SK-N-SH treated with all-trans-retinoic acid at 6 μM for 48 hours (cell line): ENCODE measurements at regions not wholly inside any gene's neighbourhood (a gene's known extent, or its start where the extent isn't known, plus 50 kb on each side); places are given as distances from the start of the nearest gene placed in this dataset.

ENCODE experiments used
- ATAC-seq: fragments of 200-7000 bp; cut with Tn5 transposase; 3 replicates; pipeline ENCODE4 v1.9.1; 2020; ENCODE audit warnings: mild to moderate bottlenecking, moderate library complexity
- ARNTL ChIP-seq: fragments of 450-650 bp; formaldehyde crosslinking; IDR thresholded peaks from 2 replicates; pipeline ENCODE4 v1.5.0; 2020; ENCODE audit warnings: low read depth, mild to moderate bottlenecking, moderate library complexity, borderline replicate concordance
- BACH2 ChIP-seq: fragments of 250-450 bp; sonication (Bioruptor Pico); IDR thresholded peaks from 2 replicates; pipeline ENCODE4 v1.9.0; 2021; ENCODE audit warnings: mild to moderate bottlenecking, borderline replicate concordance
- CSDC2 ChIP-seq: fragments of 250-450 bp; sonication (Bioruptor Pico); IDR thresholded peaks from 2 replicates; pipeline ENCODE4 v1.5.0; 2020; ENCODE audit warnings: mild to moderate bottlenecking, moderate library complexity
- ESRRG ChIP-seq: fragments of 250-450 bp; sonication (Bioruptor Pico); IDR thresholded peaks from 2 replicates; pipeline ENCODE4 v1.6.1; 2021; ENCODE audit warnings: mild to moderate bottlenecking
- GLIS3 ChIP-seq: fragments of 250-450 bp; sonication (Bioruptor Pico); IDR thresholded peaks from 2 replicates; pipeline ENCODE4 v1.5.0; 2020; ENCODE audit warnings: mild to moderate bottlenecking, moderate library complexity
- ISL1 ChIP-seq: fragments of 250-450 bp; sonication (Bioruptor Pico); IDR thresholded peaks from 2 replicates; pipeline ENCODE4 v2.1.2; 2022; ENCODE audit warnings: mild to moderate bottlenecking, moderate library complexity
- OSR1 ChIP-seq: fragments of 250-450 bp; sonication (Bioruptor Pico); IDR thresholded peaks from 2 replicates; pipeline ENCODE4 v1.8.0; 2022; ENCODE audit warnings: moderate library complexity, mild to moderate bottlenecking, inconsistent platforms
- PPARA ChIP-seq: fragments of 250-450 bp; sonication (Bioruptor Pico); IDR thresholded peaks from 2 replicates; pipeline ENCODE4 v1.5.0; 2020; ENCODE audit warnings: mild to moderate bottlenecking, borderline replicate concordance
- RARB ChIP-seq: fragments of 250-450 bp; sonication (Bioruptor Pico); IDR thresholded peaks from 2 replicates; pipeline ENCODE4 v1.8.0; 2021; ENCODE audit warnings: mild to moderate bottlenecking, moderate library complexity
- SNAI2 ChIP-seq: fragments of 250-450 bp; sonication (Bioruptor Pico); IDR thresholded peaks from 2 replicates; pipeline ENCODE4 v1.5.0; 2020; ENCODE audit warnings: mild to moderate bottlenecking, moderate library complexity
- TCF4 ChIP-seq: fragments of 250-450 bp; sonication (Bioruptor Pico); IDR thresholded peaks from 2 replicates; pipeline ENCODE4 v1.8.0; 2021; ENCODE audit warnings: mild to moderate bottlenecking, moderate library complexity, borderline replicate concordance
- TOX ChIP-seq: fragments of 250-450 bp; sonication (Bioruptor Pico); IDR thresholded peaks from 2 replicates; pipeline ENCODE4 v1.8.0; 2021; ENCODE audit warnings: mild to moderate bottlenecking, moderate library complexity, borderline replicate concordance
- ZC3H10 ChIP-seq: fragments of 250-450 bp; sonication (Bioruptor Pico); IDR thresholded peaks from 2 replicates; pipeline ENCODE4 v1.5.1; 2021; ENCODE audit warnings: mild to moderate bottlenecking, moderate library complexity
- ZFP3 ChIP-seq: fragments of 250-450 bp; sonication (Bioruptor Pico); IDR thresholded peaks from 2 replicates; pipeline ENCODE4 v1.5.0; 2020; ENCODE audit warnings: mild to moderate bottlenecking, moderate library complexity
- ZFP30 ChIP-seq: fragments of 450-650 bp; formaldehyde crosslinking; IDR thresholded peaks from 2 replicates; pipeline ENCODE4 v1.5.0; 2022; ENCODE audit warnings: mild to moderate bottlenecking, moderate library complexity
- ZNF565 ChIP-seq: fragments of 450-650 bp; formaldehyde crosslinking; conservative IDR thresholded peaks from 2 replicates; pipeline ENCODE4 v1.5.0; 2020; ENCODE audit warnings: low read depth, mild to moderate bottlenecking, moderate library complexity
- ZNF70 ChIP-seq: fragments of 450-650 bp; formaldehyde crosslinking; IDR thresholded peaks from 2 replicates; pipeline ENCODE4 v1.5.0; 2020; ENCODE audit warnings: mild to moderate bottlenecking, moderate library complexity
- ZNF8 ChIP-seq: fragments of 450-650 bp; formaldehyde crosslinking; IDR thresholded peaks from 2 replicates; pipeline ENCODE4 v1.5.0; 2020; ENCODE audit warnings: mild to moderate bottlenecking, moderate library complexity
- TF ChIP-seq, protein P1 (sequence below): fragments of 250-450 bp; sonication (Bioruptor Pico); IDR thresholded peaks from 2 replicates; pipeline ENCODE4 v1.5.0; 2020; ENCODE audit warnings: mild to moderate bottlenecking, moderate library complexity
- TF ChIP-seq, protein P2 (sequence below): fragments of 250-450 bp; sonication (Bioruptor Pico); IDR thresholded peaks from 2 replicates; pipeline ENCODE4 v1.8.0; 2020; ENCODE audit warnings: mild to moderate bottlenecking, moderate library complexity, borderline replicate concordance
- TF ChIP-seq, protein P3 (sequence below): fragments of 250-450 bp; sonication (Bioruptor Pico); IDR thresholded peaks from 2 replicates; pipeline ENCODE4 v1.5.1; 2021; ENCODE audit warnings: mild to moderate bottlenecking, moderate library complexity

DNA sequence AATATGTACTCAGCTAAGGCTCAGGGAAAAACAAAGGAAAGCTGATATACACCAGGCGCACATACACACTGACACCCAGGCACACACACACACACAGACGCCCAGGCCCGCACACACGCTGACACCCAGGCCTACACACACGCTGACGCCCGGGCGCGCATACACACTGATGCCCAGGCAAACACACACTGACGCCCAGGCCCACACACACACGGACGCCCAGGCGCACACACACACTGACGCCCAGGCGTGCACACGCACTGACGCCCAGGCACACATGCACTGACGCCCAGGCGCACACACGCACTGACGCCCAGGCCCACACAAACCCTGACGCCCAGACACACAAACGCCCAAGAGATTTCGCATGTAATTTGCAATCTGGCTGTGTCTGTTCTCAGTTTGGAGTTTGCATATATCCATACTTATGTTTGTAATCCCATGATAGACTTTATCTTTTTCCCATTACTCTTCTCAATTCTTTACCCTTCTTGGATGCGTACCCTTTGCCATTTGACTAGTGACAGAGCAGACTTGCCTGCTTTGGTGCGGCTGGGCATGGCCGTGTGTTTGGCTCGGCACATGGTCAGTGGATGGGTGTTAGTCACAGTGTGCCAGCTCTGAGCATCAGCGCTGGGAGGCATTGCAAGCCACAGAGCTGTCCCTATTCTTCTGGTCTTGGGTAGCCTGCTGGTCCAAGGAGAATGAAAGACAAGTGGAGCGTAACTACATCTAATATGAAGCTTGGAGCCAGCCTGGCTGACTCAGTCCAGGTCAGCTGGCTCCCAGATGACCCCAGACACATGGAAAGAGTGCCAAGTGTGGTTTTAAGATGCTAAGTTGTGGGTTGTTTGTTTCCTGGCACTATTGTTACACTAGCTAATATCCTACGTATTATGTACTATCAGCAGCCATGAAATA lies 632.4 kb upstream of the ZFP42 start:
- no peak for ATAC-seq
- TF ChIP-seq, protein P1, sequence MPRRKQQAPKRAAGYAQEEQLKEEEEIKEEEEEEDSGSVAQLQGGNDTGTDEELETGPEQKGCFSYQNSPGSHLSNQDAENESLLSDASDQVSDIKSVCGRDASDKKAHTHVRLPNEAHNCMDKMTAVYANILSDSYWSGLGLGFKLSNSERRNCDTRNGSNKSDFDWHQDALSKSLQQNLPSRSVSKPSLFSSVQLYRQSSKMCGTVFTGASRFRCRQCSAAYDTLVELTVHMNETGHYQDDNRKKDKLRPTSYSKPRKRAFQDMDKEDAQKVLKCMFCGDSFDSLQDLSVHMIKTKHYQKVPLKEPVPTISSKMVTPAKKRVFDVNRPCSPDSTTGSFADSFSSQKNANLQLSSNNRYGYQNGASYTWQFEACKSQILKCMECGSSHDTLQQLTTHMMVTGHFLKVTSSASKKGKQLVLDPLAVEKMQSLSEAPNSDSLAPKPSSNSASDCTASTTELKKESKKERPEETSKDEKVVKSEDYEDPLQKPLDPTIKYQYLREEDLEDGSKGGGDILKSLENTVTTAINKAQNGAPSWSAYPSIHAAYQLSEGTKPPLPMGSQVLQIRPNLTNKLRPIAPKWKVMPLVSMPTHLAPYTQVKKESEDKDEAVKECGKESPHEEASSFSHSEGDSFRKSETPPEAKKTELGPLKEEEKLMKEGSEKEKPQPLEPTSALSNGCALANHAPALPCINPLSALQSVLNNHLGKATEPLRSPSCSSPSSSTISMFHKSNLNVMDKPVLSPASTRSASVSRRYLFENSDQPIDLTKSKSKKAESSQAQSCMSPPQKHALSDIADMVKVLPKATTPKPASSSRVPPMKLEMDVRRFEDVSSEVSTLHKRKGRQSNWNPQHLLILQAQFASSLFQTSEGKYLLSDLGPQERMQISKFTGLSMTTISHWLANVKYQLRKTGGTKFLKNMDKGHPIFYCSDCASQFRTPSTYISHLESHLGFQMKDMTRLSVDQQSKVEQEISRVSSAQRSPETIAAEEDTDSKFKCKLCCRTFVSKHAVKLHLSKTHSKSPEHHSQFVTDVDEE (CRISPR knock-in tag): no peak
- TF ChIP-seq PPARA (CRISPR knock-in tag) (no peak), ESRRG (CRISPR knock-in tag) (no peak), GLIS3 (no peak), CSDC2 (CRISPR knock-in tag) (no peak), ZNF70 (CRISPR knock-in tag) (no peak), TOX (CRISPR knock-in tag) (no peak), ARNTL (CRISPR knock-in tag) (no peak), ZFP3 (CRISPR knock-in tag) (no peak)

DNA sequence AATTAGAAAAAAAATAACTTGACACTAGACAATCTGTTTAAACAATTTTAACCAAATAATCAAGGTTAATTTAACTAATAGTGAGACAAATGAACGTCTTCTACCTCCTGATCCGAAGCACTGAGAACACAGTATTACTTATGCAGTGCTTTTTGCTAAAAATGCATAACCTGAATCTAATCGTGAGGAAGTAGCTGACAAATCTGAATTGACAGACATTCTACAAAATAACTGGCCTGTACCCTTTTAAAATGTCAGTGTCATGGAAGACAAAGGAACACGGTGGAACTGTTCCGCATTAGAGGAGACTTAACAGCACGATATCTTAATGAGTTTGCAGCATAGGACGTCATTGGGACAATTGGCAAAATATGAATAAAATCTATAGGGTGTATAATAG lies 631.2 kb upstream of the ZFP42 start:
- TF ChIP-seq ESRRG (CRISPR knock-in tag) (no peak), CSDC2 (CRISPR knock-in tag) (no peak), PPARA (CRISPR knock-in tag) (no peak), RARB (CRISPR knock-in tag) (no peak), SNAI2 (CRISPR knock-in tag) (no peak), TOX (CRISPR knock-in tag) (no peak), OSR1 (CRISPR knock-in tag) (no peak), ZNF70 (CRISPR knock-in tag) (no peak), ISL1 (no peak)
- TF ChIP-seq, protein P1 (CRISPR knock-in tag): no peak
- TF ChIP-seq, protein P2, sequence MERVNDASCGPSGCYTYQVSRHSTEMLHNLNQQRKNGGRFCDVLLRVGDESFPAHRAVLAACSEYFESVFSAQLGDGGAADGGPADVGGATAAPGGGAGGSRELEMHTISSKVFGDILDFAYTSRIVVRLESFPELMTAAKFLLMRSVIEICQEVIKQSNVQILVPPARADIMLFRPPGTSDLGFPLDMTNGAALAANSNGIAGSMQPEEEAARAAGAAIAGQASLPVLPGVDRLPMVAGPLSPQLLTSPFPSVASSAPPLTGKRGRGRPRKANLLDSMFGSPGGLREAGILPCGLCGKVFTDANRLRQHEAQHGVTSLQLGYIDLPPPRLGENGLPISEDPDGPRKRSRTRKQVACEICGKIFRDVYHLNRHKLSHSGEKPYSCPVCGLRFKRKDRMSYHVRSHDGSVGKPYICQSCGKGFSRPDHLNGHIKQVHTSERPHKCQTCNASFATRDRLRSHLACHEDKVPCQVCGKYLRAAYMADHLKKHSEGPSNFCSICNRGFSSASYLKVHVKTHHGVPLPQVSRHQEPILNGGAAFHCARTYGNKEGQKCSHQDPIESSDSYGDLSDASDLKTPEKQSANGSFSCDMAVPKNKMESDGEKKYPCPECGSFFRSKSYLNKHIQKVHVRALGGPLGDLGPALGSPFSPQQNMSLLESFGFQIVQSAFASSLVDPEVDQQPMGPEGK (CRISPR knock-in tag): no peak
- ATAC-seq: no peak

DNA sequence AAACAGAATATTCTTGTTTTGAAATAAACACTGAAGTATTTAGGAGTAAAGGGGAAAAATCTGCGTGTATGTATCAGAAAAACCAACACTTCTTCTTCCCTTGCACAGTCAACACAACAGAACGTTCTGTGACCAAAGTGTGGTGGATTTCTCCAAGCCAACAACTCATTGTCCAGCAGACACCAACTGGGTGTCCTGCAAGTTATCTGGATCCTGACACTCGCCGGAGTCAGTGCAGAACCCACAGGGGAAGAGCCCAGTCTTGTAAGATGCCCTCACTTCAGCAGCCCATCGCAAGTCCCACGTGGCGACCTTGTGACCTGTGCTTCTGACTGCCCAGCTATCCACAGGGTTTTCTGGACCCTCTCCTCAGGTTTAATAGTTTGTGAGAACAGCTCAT lies 630.7 kb upstream of the ZFP42 start:
- no peak for TF ChIP-seq OSR1 (CRISPR knock-in tag)
- TF ChIP-seq, protein P3, sequence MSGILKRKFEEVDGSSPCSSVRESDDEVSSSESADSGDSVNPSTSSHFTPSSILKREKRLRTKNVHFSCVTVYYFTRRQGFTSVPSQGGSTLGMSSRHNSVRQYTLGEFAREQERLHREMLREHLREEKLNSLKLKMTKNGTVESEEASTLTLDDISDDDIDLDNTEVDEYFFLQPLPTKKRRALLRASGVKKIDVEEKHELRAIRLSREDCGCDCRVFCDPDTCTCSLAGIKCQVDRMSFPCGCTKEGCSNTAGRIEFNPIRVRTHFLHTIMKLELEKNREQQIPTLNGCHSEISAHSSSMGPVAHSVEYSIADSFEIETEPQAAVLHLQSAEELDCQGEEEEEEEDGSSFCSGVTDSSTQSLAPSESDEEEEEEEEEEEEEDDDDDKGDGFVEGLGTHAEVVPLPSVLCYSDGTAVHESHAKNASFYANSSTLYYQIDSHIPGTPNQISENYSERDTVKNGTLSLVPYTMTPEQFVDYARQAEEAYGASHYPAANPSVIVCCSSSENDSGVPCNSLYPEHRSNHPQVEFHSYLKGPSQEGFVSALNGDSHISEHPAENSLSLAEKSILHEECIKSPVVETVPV (CRISPR knock-in tag): no peak
- no peak for TF ChIP-seq TCF4 (CRISPR knock-in tag)
- TF ChIP-seq ZFP3 (CRISPR knock-in tag): no peak
- no peak for TF ChIP-seq TOX (CRISPR knock-in tag)
- no peak for TF ChIP-seq ARNTL (CRISPR knock-in tag)
- no peak for ATAC-seq

DNA sequence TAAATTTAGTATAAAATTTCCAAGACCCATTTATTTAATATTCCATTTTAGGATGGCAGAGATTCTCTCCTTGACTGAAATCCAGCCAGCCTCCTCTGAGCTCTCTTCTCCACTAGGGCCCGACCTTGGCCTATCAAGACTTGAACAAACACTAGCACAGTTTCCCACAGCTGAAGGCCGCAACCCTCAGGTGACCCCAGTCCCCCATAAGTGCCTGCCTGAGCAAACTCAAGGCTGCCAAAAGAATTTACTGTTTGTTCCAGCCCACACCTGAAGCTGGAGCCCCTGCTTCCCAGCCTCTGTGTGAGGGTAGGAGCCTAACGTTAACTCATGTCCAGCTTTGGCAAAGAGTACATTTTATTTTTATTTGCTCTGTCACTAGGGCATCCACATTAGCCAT lies 629.0 kb upstream of the ZFP42 start:
- no peak for ATAC-seq
- no peak for TF ChIP-seq RARB (CRISPR knock-in tag)
- TF ChIP-seq ZNF8 (CRISPR knock-in tag): no peak
- TF ChIP-seq ARNTL (CRISPR knock-in tag): no peak
- TF ChIP-seq, protein P1 (CRISPR knock-in tag): no peak
- TF ChIP-seq ZFP30 (CRISPR knock-in tag): no peak
- TF ChIP-seq OSR1 (CRISPR knock-in tag): no peak
- TF ChIP-seq CSDC2 (CRISPR knock-in tag): no peak
- no peak for TF ChIP-seq BACH2 (CRISPR knock-in tag)
- TF ChIP-seq ZNF565: no peak
- TF ChIP-seq ZC3H10 (CRISPR knock-in tag): no peak
